ENCODE measurements at regions not wholly inside any gene's neighbourhood (a gene's known extent, or its start where the extent isn't known, plus 50 kb on each side); places are given as distances from the start of the nearest gene placed in this dataset.
"Not testable (repeated sequence)": the region's sequence is repeated elsewhere in the genome, so short reads cannot be mapped to it uniquely, and the experiment has no call there.

- no peak for DNase-seq
Observed at GRCh38 chr4:126895988-126896570, 736.7 kb upstream of the INTU start.

- no peak for DNase-seq
Observed at GRCh38 chr4:126897038-126897437, 735.7 kb upstream of the INTU start.

GRCh38 chr4:126898815-126899214 is 733.9 kb upstream of the INTU start:
- DNase-seq: no peak

- no peak for DNase-seq
Observed at GRCh38 chr4:126899331-126899801, 733.4 kb upstream of the INTU start.

- no peak for DNase-seq
Observed at GRCh38 chr4:126906466-126906865, 726.3 kb upstream of the INTU start.

- DNase-seq: no peak
Observed at GRCh38 chr4:126907389-126907788, 725.4 kb upstream of the INTU start.

GRCh38 chr4:126916049-126916625 is 716.6 kb upstream of the INTU start:
- DNase-seq: no peak

GRCh38 chr4:126916626-126917140 is 716.1 kb upstream of the INTU start:
- DNase-seq: no peak

- DNase-seq: not testable (repeated sequence)
Observed at GRCh38 chr4:126922328-126922938, 710.3 kb upstream of the INTU start.

GRCh38 chr4:126924237-126924636 is 708.5 kb upstream of the INTU start:
- DNase-seq: no peak

- not testable (repeated sequence) for DNase-seq
Observed at GRCh38 chr4:126930059-126930458, 702.7 kb upstream of the INTU start.

GRCh38 chr4:126935801-126936200 is 697.0 kb upstream of the INTU start:
- DNase-seq: no peak

GRCh38 chr4:126937342-126937741 is 695.4 kb upstream of the INTU start:
- DNase-seq: no peak

- DNase-seq: no peak
Observed at GRCh38 chr4:126937846-126938422, 694.8 kb upstream of the INTU start.

- DNase-seq: no peak
Observed at GRCh38 chr4:126939401-126939800, 693.4 kb upstream of the INTU start.

GRCh38 chr4:126947536-126947935 is 685.2 kb upstream of the INTU start:
- DNase-seq: no peak

GRCh38 chr4:126954537-126955291 is 678.0 kb upstream of the INTU start:
- DNase-seq: no peak

GRCh38 chr4:126955292-126956183 is 677.2 kb upstream of the INTU start:
- no peak for DNase-seq

GRCh38 chr4:126956184-126956897 is 676.4 kb upstream of the INTU start:
- no peak for DNase-seq

GRCh38 chr4:126957556-126957955 is 675.2 kb upstream of the INTU start:
- no peak for DNase-seq

GRCh38 chr4:126957987-126958386 is 674.8 kb upstream of the INTU start:
- no peak for DNase-seq
